Caco-2 (cell line): ENCODE measurements at regions not wholly inside any gene's neighbourhood (a gene's known extent, or its start where the extent isn't known, plus 50 kb on each side); places are given as distances from the start of the nearest gene placed in this dataset.
A peak's percentile ranks its signal among the peaks of the same experiment; 100 is the strongest.

Source experiments
- BruUV-seq: library from RNA; stranded (reverse); fragments of 400-500 nt; replicated peaks from 2 replicates; lab custom pipeline; 2021; lab: Mats Ljungman, UMichigan
- CTCF ChIA-PET: fragments of 300-600 bp; sonication (Branson Sonifier 250); formaldehyde crosslinking; loops from one replicate; lab custom pipeline; 2022; ENCODE audit warnings: antibody characterized with exemption; lab: Charles Lee
- POLR2A ChIA-PET: fragments of 300-600 bp; sonication (Branson Sonifier 250); formaldehyde crosslinking; loops from one replicate; lab custom pipeline; 2022; ENCODE audit warnings: antibody characterized with exemption; lab: Charles Lee
- DNase-seq, 2 experiments: peaks; one replicate each; pipeline versions ENCODE4 v3.0.0 to v3.0.0-alpha.2; 2020 to 2022
- H3K27me3 ChIP-seq: replicated peaks from 2 replicates; pipeline ENCODE4 v1.6.0; 2011; ENCODE audit warnings: low read length; ENCODE audit not compliant: control insufficient read depth, insufficient read depth
- H3K36me3 ChIP-seq: 2 replicates; pipeline ENCODE4 v1.5.1; 2011; ENCODE audit warnings: low read length; ENCODE audit not compliant: control insufficient read depth, insufficient read depth
- H3K4me1 ChIP-seq: fragments of 250-450 bp; sonication (Bioruptor Pico); 2 replicates; pipeline ENCODE4 v1.5.1; 2020; ENCODE audit warnings: mild to moderate bottlenecking
- H3K4me3 ChIP-seq: 2 replicates; pipeline ENCODE4 v1.5.1; 2011; ENCODE audit warnings: low read depth, mild to moderate bottlenecking, control low read depth, low read length
- H3K9me3 ChIP-seq: fragments of 250-450 bp; sonication (Bioruptor Pico); 2 replicates; pipeline ENCODE4 v1.5.1; 2020; ENCODE audit warnings: mild to moderate bottlenecking, moderate library complexity
- H3K27ac Mint-ChIP-seq: one replicate; pipeline ENCODE4 v1.8.0; 2022; ENCODE audit warnings: mixed read lengths; ENCODE audit not compliant: unreplicated experiment
- H3K27me3 Mint-ChIP-seq: one replicate; pipeline ENCODE4 v1.8.0; 2022; ENCODE audit warnings: mixed read lengths; ENCODE audit not compliant: insufficient read depth, unreplicated experiment
- H3K36me3 Mint-ChIP-seq: one replicate; pipeline ENCODE4 v1.8.0; 2022; ENCODE audit warnings: mild to moderate bottlenecking, mixed read lengths; ENCODE audit not compliant: insufficient read depth, unreplicated experiment
- H3K4me1 Mint-ChIP-seq: one replicate; pipeline ENCODE4 v1.8.0; 2022; ENCODE audit warnings: low read depth, mixed read lengths; ENCODE audit not compliant: unreplicated experiment
- H3K4me3 Mint-ChIP-seq: one replicate; pipeline ENCODE4 v1.8.0; 2022; ENCODE audit warnings: mild to moderate bottlenecking, moderate library complexity, mixed read lengths; ENCODE audit not compliant: unreplicated experiment
- H3K9me3 Mint-ChIP-seq: one replicate; pipeline ENCODE4 v1.8.0; 2022; ENCODE audit warnings: mixed read lengths; ENCODE audit not compliant: unreplicated experiment
- CTCF ChIP-seq, 2 experiments: fragments of 200-600 bp in 1 of 2; IDR thresholded peaks; 1 replicate in 1 of 2; 2 replicates in 1 of 2; pipeline versions ENCODE4 v1.5.1 to v1.8.0; 2011 to 2022; ENCODE audit warnings: antibody characterized with exemption in 1 of 2, control low read depth in 1 of 2, inconsistent platforms in 1 of 2, low read depth in 1 of 2, low read length in 1 of 2, mild to moderate bottlenecking in 1 of 2, moderate library complexity in 1 of 2; ENCODE audit not compliant: insufficient read depth in 1 of 2, severe bottlenecking in 1 of 2, unreplicated experiment in 1 of 2
- intact Hi-C: fragments of 100-400 bp; cut with micrococcal nuclease; formaldehyde crosslinking; loops from one replicate; pipeline ENCODE4 v1.10.0; 2022; ENCODE audit not compliant: unreplicated experiment

- no peaks in the 10 kb centered on the region for H3K36me3 Mint-ChIP-seq
Observed at GRCh38 chr5:6873359-6873758, 160.1 kb downstream of the TENT4A start.

GRCh38 chr5:6875376-6875775, 162.1 kb downstream of the TENT4A start:
- no peaks in the 10 kb centered on the region for H3K27me3 ChIP-seq

More at GRCh38 chr5:6873359-6873758, 160.1 kb downstream of the TENT4A start:
- Mint-ChIP-seq H3K4me3 (no peak overlapping the region), H3K4me1 (no peaks in the 10 kb centered on the region), H3K9me3 (peaks cover 7% of the 10 kb centered on the region), H3K27me3 (no peaks in the 10 kb centered on the region), H3K27ac (no peak overlapping the region)
- Histone ChIP-seq H3K36me3 (no peaks in the 10 kb centered on the region), H3K4me3 (no peak overlapping the region), H3K27me3 (no peaks in the 10 kb centered on the region), H3K9me3 (no peaks in the 10 kb centered on the region; the same call in 1 of the 2 replicates), H3K4me1 (peaks cover 7% of the 10 kb centered on the region; the same call in 1 of the 2 replicates)
- CTCF ChIA-PET = no interaction called here
- POLR2A ChIA-PET = no interaction called here
- TF ChIP-seq CTCF (IDR thresholded peaks at IDR 0.05; ENCODE audit: insufficient read depth in 1 of 2, low read depth in 1 of 2, low read length in 1 of 2, severe bottlenecking in 1 of 2, unreplicated experiment in 1 of 2) = no peak
- BruUV-seq = no TSS peak
- intact Hi-C loops = no loop called here
- no peak for DNase-seq

GRCh38 chr5:6877986-6878828, 165.0 kb downstream of the TENT4A start:
- no peak overlapping the region for H3K27ac Mint-ChIP-seq
- Histone ChIP-seq H3K4me1 (peaks cover 7% of the 10 kb centered on the region; the same call in 1 of the 2 replicates), H3K4me3 (no peak overlapping the region), H3K36me3 (no peaks in the 10 kb centered on the region), H3K9me3 (no peaks in the 10 kb centered on the region; the same call in 1 of the 2 replicates), H3K27me3 (no peaks in the 10 kb centered on the region)
- intact Hi-C loops = no loop called here
- TF ChIP-seq CTCF (IDR thresholded peaks at IDR 0.05; ENCODE audit: insufficient read depth in 1 of 2, low read depth in 1 of 2, low read length in 1 of 2, severe bottlenecking in 1 of 2, unreplicated experiment in 1 of 2) = no peak
- H3K36me3 Mint-ChIP-seq = no peaks in the 10 kb centered on the region
- H3K4me3 Mint-ChIP-seq = no peak overlapping the region
- ChIA-PET CTCF (no interaction called here), POLR2A (no interaction called here)
- no peak for DNase-seq
- no peaks in the 10 kb centered on the region for H3K4me1 Mint-ChIP-seq
- no peaks in the 10 kb centered on the region for H3K27me3 Mint-ChIP-seq
- peaks cover 7% of the 10 kb centered on the region for H3K9me3 Mint-ChIP-seq
- BruUV-seq = no TSS peak

More at GRCh38 chr5:6875376-6875775, 162.1 kb downstream of the TENT4A start:
- ChIA-PET POLR2A (no interaction called here), CTCF (no interaction called here)
- no peak overlapping the region for H3K4me3 Mint-ChIP-seq
- H3K27ac Mint-ChIP-seq = no peak overlapping the region
- peaks cover 7% of the 10 kb centered on the region for H3K9me3 Mint-ChIP-seq
- H3K4me3 ChIP-seq = no peak overlapping the region
- intact Hi-C loops = no loop called here
- peaks cover 7% of the 10 kb centered on the region; the same call in 1 of the 2 replicates for H3K4me1 ChIP-seq
- DNase-seq = peak; percentile 17 to 41
- TF ChIP-seq CTCF (IDR thresholded peaks at IDR 0.05; ENCODE audit: insufficient read depth in 1 of 2, low read depth in 1 of 2, low read length in 1 of 2, severe bottlenecking in 1 of 2, unreplicated experiment in 1 of 2) = no peak
- no peaks in the 10 kb centered on the region; the same call in 1 of the 2 replicates for H3K9me3 ChIP-seq
- H3K4me1 Mint-ChIP-seq = no peaks in the 10 kb centered on the region
- H3K27me3 Mint-ChIP-seq = no peaks in the 10 kb centered on the region
- H3K36me3 Mint-ChIP-seq = no peaks in the 10 kb centered on the region
- no TSS peak for BruUV-seq
- H3K36me3 ChIP-seq = no peaks in the 10 kb centered on the region
